Common myeloid progenitor, CD34-positive (primary cell): ENCODE measurements at regions not wholly inside any gene's neighbourhood (a gene's known extent, or its start where the extent isn't known, plus 50 kb on each side); places are given as distances from the start of the nearest gene placed in this dataset.

ENCODE experiments used
- CTCF ChIA-PET: fragments of 350-600 bp; sonication (Branson Sonifier 250); formaldehyde crosslinking; loops from one replicate; lab custom pipeline; 2021; ENCODE audit warnings: antibody characterized with exemption; lab: Charles Lee
- POLR2A ChIA-PET: fragments of 350-600 bp; sonication (Branson Sonifier 250); formaldehyde crosslinking; loops from one replicate; lab custom pipeline; 2021; ENCODE audit warnings: antibody characterized with exemption; lab: Charles Lee
- DNase-seq, 3 donors: peaks; one replicate each; pipeline versions ENCODE4 v3.0.0 to v3.0.0-alpha.2; 2013
- H3K27ac ChIP-seq, 2 experiments: 1 replicate in 1 of 2; 2 replicates in 1 of 2; pipeline ENCODE4 v1.7.0; 2013; ENCODE audit warnings: inconsistent platforms in 2 of 2, low read length in 2 of 2, mild to moderate bottlenecking in 2 of 2, low read depth in 1 of 2, moderate library complexity in 1 of 2; ENCODE audit not compliant: severe bottlenecking in 2 of 2, insufficient read depth in 1 of 2, poor library complexity in 1 of 2
- H3K27me3 ChIP-seq, 5 experiments: replicated peaks in 2 of 5; 1 replicate in 3 of 5; 2 replicates in 2 of 5; pipeline versions ENCODE4 v1.6.1 to v1.7.0; 2013; ENCODE audit warnings: low read length in 4 of 5, mild to moderate bottlenecking in 2 of 5, moderate library complexity in 2 of 5, inconsistent platforms in 1 of 5; ENCODE audit not compliant: insufficient read depth in 5 of 5, control insufficient read depth in 4 of 5
- H3K36me3 ChIP-seq, 4 experiments: 1 replicate in 2 of 4; 2 replicates in 2 of 4; pipeline versions ENCODE4 v1.6.1 to v1.7.0; 2013; ENCODE audit warnings: low read length in 3 of 4, control low read depth in 1 of 4, mild to moderate bottlenecking in 1 of 4; ENCODE audit not compliant: control insufficient read depth in 4 of 4, insufficient read depth in 4 of 4
- H3K4me1 ChIP-seq, 4 experiments: 1 replicate in 3 of 4; 2 replicates in 1 of 4; pipeline versions ENCODE4 v1.6.1 to v1.7.1; 2013; ENCODE audit warnings: low read length in 3 of 4, mild to moderate bottlenecking in 3 of 4, control low read depth in 1 of 4, inconsistent platforms in 1 of 4, moderate library complexity in 1 of 4; ENCODE audit not compliant: control insufficient read depth in 4 of 4, insufficient read depth in 4 of 4; ENCODE audit errors: control extremely low read depth in 1 of 4
- H3K4me3 ChIP-seq, 7 experiments: 1 replicate in 4 of 7; 2 replicates in 3 of 7; pipeline versions ENCODE4 v1.5.1 to v1.7.0; 2013; ENCODE audit warnings: mild to moderate bottlenecking in 7 of 7, low read length in 6 of 7, moderate library complexity in 6 of 7, inconsistent platforms in 2 of 7, low read depth in 2 of 7, control low read depth in 1 of 7; ENCODE audit not compliant: insufficient read depth in 4 of 7, control insufficient read depth in 1 of 7; ENCODE audit errors: extremely low read depth in 1 of 7
- H3K9me3 ChIP-seq, 5 experiments: 1 replicate in 4 of 5; 2 replicates in 1 of 5; pipeline versions ENCODE4 v1.6.1 to v1.7.1; 2013; ENCODE audit warnings: low read length in 4 of 5, mild to moderate bottlenecking in 2 of 5, inconsistent platforms in 1 of 5, low read depth in 1 of 5, moderate library complexity in 1 of 5; ENCODE audit not compliant: control insufficient read depth in 4 of 5, insufficient read depth in 2 of 5; ENCODE audit errors: control extremely low read depth in 1 of 5
- WGBS: methylation state at CpG from one replicate; pipeline ENCODE4 v1.1.5; 2013; ENCODE audit not compliant: insufficient coverage; 5-methylcytosine and 5-hydroxymethylcytosine counted together

- CTCF ChIA-PET, result no interaction called here
- no peak overlapping the region for H3K4me3 ChIP-seq
- no peaks in the 10 kb centered on the region for H3K4me1 ChIP-seq
- H3K9me3 ChIP-seq, result peaks cover 0 to 6% (median 2%) of the 10 kb centered on the region in 5 experiments
- 100% methylated on average over 2 of the region's 3 CpGs for WGBS
- no peak for DNase-seq
- POLR2A ChIA-PET, result no interaction called here
- H3K27me3 ChIP-seq, result no peaks in the 10 kb centered on the region
- H3K36me3 ChIP-seq, result no peaks in the 10 kb centered on the region
- H3K27ac ChIP-seq, result no peak overlapping the region
Observed at GRCh38 chr2:187224989-187225388, 223.1 kb downstream of the CALCRL start.

DNA sequence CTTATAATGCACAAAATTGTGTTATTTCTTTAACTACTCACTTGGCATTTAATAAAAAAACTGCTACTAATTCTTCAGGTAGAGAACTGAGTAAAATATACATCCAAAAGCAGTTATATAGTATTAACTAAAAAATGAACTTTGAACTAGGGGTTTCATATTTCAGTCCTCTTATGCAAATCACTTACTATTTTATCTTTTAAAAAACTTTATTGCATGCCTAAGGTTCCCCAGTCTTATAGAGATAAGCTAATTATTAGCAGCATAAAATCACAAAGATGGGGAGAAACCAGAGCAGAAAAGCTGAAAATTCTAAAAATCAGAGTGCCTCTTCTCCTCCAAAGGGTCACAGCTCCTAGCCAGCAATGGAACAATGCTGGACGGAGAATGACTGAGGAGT, 228.0 kb downstream of the CALCRL start:
- H3K4me1 ChIP-seq, result peaks cover 0 to 2% (median 0%) of the 10 kb centered on the region in 4 experiments
- H3K4me3 ChIP-seq, result no peak overlapping the region
- ChIA-PET POLR2A (no interaction called here), CTCF (no interaction called here)
- WGBS, result 100% methylated on average over 1 of the region's 1 CpG
- H3K9me3 ChIP-seq, result peaks cover 0 to 6% (median 4%) of the 10 kb centered on the region in 5 experiments
- no peaks in the 10 kb centered on the region for H3K36me3 ChIP-seq
- H3K27ac ChIP-seq, result no peak overlapping the region
- DNase-seq, result no peak
- H3K27me3 ChIP-seq, result no peaks in the 10 kb centered on the region

GRCh38 chr2:187215532-187216240, 232.4 kb downstream of the CALCRL start:
- CTCF ChIA-PET, result no interaction called here
- Histone ChIP-seq H3K9me3 (peaks cover 0 to 10% (median 4%) of the 10 kb centered on the region in 5 experiments), H3K4me3 (no peak overlapping the region), H3K4me1 (peaks cover 0 to 2% (median 0%) of the 10 kb centered on the region in 4 experiments), H3K27ac (no peak overlapping the region), H3K36me3 (no peaks in the 10 kb centered on the region), H3K27me3 (no peaks in the 10 kb centered on the region)
- POLR2A ChIA-PET, result no interaction called here
- DNase-seq, result no peak
- WGBS, result 100% methylated on average over 1 of the region's 1 CpG

DNA sequence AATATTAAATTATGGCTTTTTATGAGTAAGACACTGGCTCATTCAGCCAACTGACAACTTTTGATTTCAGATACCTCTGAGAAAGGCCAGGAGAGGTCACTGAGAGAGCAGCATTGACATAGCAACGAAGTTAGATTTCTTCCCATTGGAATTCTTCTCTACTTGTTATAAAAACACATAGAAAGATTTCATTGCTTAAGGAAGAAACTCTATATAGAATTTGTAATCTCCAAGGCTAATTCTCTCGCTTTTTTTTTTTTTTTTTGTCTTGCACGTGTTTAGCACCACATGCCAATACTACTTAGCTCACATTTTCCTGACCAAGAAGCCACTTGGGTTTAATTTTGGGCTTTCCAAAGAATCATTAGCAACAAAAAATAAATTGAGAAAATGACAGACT, 233.7 kb downstream of the CALCRL start:
- Histone ChIP-seq H3K9me3 (peaks cover 0 to 10% (median 4%) of the 10 kb centered on the region in 5 experiments), H3K27me3 (no peaks in the 10 kb centered on the region), H3K36me3 (no peaks in the 10 kb centered on the region), H3K4me1 (peaks cover 0 to 2% (median 0%) of the 10 kb centered on the region in 4 experiments), H3K4me3 (no peak overlapping the region), H3K27ac (no peak overlapping the region)
- WGBS, result no CpG with 5 or more reads among the region's 3 CpGs
- POLR2A ChIA-PET, result no interaction called here
- CTCF ChIA-PET, result no interaction called here
- DNase-seq, result no peak

DNA sequence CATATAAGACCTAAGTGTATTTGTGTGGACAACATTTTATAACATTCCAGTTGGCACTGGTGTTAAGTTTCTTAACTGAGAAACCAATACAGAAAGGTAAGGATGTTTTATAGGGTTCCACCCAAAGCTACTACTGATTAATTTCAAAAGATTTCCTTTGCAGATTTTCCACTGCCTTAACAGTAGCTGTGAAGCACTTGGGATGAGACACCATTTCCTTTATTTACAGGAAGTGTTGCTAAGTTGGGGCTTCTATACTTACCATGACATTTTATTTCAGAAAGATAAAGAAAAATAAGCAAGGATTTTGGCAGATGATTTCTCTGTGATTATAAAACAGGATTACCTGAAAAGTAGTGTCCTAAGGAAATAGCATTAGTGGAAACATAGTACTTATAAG, 234.3 kb downstream of the CALCRL start:
- Histone ChIP-seq H3K36me3 (no peaks in the 10 kb centered on the region), H3K9me3 (peaks cover 0 to 10% (median 4%) of the 10 kb centered on the region in 5 experiments)

GRCh38 chr2:187210726-187211125, 237.3 kb downstream of the CALCRL start:
- no peak for DNase-seq
- H3K4me3 ChIP-seq, result no peak overlapping the region
- no peaks in the 10 kb centered on the region for H3K36me3 ChIP-seq
- 89% methylated on average over 3 of the region's 3 CpGs for WGBS
- ChIA-PET CTCF (no interaction called here), POLR2A (no interaction called here)
- H3K4me1 ChIP-seq, result no peaks in the 10 kb centered on the region
- no peaks in the 10 kb centered on the region for H3K27me3 ChIP-seq
- H3K9me3 ChIP-seq, result peaks cover 0 to 10% (median 0%) of the 10 kb centered on the region in 5 experiments
- H3K27ac ChIP-seq, result no peak overlapping the region

More for the DNA sequence above, 234.3 kb downstream of the CALCRL start:
- Histone ChIP-seq H3K27me3 (no peaks in the 10 kb centered on the region), H3K27ac (no peak overlapping the region), H3K4me1 (peaks cover 0 to 2% (median 0%) of the 10 kb centered on the region in 4 experiments), H3K4me3 (no peak overlapping the region)
- DNase-seq, result no peak
- ChIA-PET POLR2A (no interaction called here), CTCF (no interaction called here)

GRCh38 chr2:187208199-187208785, 239.8 kb downstream of the CALCRL start:
- no peak for DNase-seq
- Histone ChIP-seq H3K36me3 (no peaks in the 10 kb centered on the region), H3K4me1 (no peaks in the 10 kb centered on the region), H3K27me3 (no peaks in the 10 kb centered on the region), H3K27ac (no peak overlapping the region), H3K4me3 (no peak overlapping the region), H3K9me3 (peaks cover 0 to 10% (median 0%) of the 10 kb centered on the region in 5 experiments)
- WGBS, result 95% methylated on average over 2 of the region's 3 CpGs
- ChIA-PET POLR2A (no interaction called here), CTCF (no interaction called here)
